ENCODE measurements at regions not wholly inside any gene's neighbourhood (a gene's known extent, or its start where the extent isn't known, plus 50 kb on each side); places are given as distances from the start of the nearest gene placed in this dataset.

GRCh38 chr2:180334514-180334913 lies 327.4 kb upstream of the CWC22 start:
- no peak overlapping the region for H3K27ac ChIP-seq (ENCODE audit: low read length)
- no peaks in the 10 kb centered on the region for H3K27me3 ChIP-seq (ENCODE audit: insufficient read depth, low read depth, low read length)
- H3K79me2 ChIP-seq (replicated peaks; ENCODE audit: insufficient read depth, low read length): no peaks in the 10 kb centered on the region
- no peak overlapping the region for H3K9ac ChIP-seq (ENCODE audit: low read length)
- H3F3A ChIP-seq (ENCODE audit: insufficient read depth, low read length, poor library complexity, severe bottlenecking): no peaks in the 10 kb centered on the region
- no peak for TF ChIP-seq EP300 (conservative IDR thresholded peaks at IDR 0.05; ENCODE audit: poor library complexity, severe bottlenecking)
- no peak for TF ChIP-seq RAD21 (conservative IDR thresholded peaks at IDR 0.05)
- TF ChIP-seq CTCF (IDR thresholded peaks at IDR 0.05; ENCODE audit: poor library complexity, severe bottlenecking): no peak
- no peak for TF ChIP-seq POLR2AphosphoS5 (IDR thresholded peaks at IDR 0.05)
- no peak for TF ChIP-seq MXI1 (conservative IDR thresholded peaks at IDR 0.05; ENCODE audit: poor library complexity, severe bottlenecking)
- TF ChIP-seq, protein P1, sequence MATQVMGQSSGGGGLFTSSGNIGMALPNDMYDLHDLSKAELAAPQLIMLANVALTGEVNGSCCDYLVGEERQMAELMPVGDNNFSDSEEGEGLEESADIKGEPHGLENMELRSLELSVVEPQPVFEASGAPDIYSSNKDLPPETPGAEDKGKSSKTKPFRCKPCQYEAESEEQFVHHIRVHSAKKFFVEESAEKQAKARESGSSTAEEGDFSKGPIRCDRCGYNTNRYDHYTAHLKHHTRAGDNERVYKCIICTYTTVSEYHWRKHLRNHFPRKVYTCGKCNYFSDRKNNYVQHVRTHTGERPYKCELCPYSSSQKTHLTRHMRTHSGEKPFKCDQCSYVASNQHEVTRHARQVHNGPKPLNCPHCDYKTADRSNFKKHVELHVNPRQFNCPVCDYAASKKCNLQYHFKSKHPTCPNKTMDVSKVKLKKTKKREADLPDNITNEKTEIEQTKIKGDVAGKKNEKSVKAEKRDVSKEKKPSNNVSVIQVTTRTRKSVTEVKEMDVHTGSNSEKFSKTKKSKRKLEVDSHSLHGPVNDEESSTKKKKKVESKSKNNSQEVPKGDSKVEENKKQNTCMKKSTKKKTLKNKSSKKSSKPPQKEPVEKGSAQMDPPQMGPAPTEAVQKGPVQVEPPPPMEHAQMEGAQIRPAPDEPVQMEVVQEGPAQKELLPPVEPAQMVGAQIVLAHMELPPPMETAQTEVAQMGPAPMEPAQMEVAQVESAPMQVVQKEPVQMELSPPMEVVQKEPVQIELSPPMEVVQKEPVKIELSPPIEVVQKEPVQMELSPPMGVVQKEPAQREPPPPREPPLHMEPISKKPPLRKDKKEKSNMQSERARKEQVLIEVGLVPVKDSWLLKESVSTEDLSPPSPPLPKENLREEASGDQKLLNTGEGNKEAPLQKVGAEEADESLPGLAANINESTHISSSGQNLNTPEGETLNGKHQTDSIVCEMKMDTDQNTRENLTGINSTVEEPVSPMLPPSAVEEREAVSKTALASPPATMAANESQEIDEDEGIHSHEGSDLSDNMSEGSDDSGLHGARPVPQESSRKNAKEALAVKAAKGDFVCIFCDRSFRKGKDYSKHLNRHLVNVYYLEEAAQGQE (IDR thresholded peaks at IDR 0.05; ENCODE audit: borderline replicate concordance): no peak
- no peak for TF ChIP-seq SMC3 (conservative IDR thresholded peaks at IDR 0.05; ENCODE audit: poor library complexity)
- TF ChIP-seq TAF1 (IDR thresholded peaks at IDR 0.05; ENCODE audit: low read depth): no peak
- TF ChIP-seq EZH2 (IDR thresholded peaks at IDR 0.05; ENCODE audit: borderline replicate concordance, insufficient read depth, low read length, poor library complexity, severe bottlenecking): no peak
- no peak overlapping the region for H2AFZ ChIP-seq (ENCODE audit: low read depth, low read length)
- H3K9me2 ChIP-seq (ENCODE audit: insufficient read depth, low read length): no peaks in the 10 kb centered on the region
- no peak overlapping the region for H3K4me3 ChIP-seq (ENCODE audit: low read length)
- peaks cover 4% of the 10 kb centered on the region for H3K9me3 ChIP-seq (ENCODE audit: low read length)
- no peaks in the 10 kb centered on the region for H3K36me3 ChIP-seq (ENCODE audit: insufficient read depth, low read length)
- H3K4me2 ChIP-seq (ENCODE audit: low read length): no peak overlapping the region
- H4K20me1 ChIP-seq (ENCODE audit: insufficient read depth): no peaks in the 10 kb centered on the region

DNA sequence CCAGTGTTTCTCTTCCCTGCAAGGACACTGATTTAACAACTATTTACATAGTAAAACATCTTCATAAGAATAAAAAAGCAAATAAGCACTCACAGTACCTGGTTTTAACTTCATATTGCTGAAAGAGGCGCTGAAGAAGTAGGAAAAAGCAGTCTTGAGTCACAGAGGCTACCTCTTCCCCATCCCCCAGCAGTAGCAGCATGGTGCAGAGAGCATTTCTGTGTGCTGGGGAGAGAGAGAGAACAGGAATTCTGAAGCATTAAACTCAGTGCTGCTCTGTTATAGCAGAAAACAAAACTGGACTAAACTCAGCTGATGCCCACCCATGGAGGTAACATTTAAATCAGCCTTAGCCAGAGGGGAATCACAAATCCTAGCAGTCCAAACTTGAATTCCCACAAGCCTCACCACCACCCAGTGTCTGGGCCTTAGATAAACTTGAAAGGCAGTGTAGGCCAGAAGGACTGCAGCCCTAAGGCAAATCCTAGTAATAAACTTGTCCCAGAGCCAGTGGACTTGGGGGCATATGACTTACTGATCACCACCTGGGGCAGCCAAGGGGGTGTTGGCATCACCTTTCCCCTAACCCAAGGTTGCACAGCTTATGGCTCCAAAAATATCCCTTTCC lies 321.8 kb upstream of the CWC22 start:
- H2AFZ ChIP-seq (ENCODE audit: low read depth, low read length): no peak overlapping the region
- H3F3A ChIP-seq (ENCODE audit: insufficient read depth, low read length, poor library complexity, severe bottlenecking): no peaks in the 10 kb centered on the region

More for the DNA sequence above, 321.8 kb upstream of the CWC22 start:
- Histone ChIP-seq H3K4me2 (ENCODE audit: low read length) (no peak overlapping the region), H3K9me3 (ENCODE audit: low read length) (no peaks in the 10 kb centered on the region), H3K27ac (ENCODE audit: low read length) (no peak overlapping the region), H4K20me1 (ENCODE audit: insufficient read depth) (no peaks in the 10 kb centered on the region), H3K9ac (ENCODE audit: low read length) (no peak overlapping the region), H3K36me3 (ENCODE audit: insufficient read depth, low read length) (no peaks in the 10 kb centered on the region), H3K27me3 (ENCODE audit: insufficient read depth, low read depth, low read length) (no peaks in the 10 kb centered on the region), H3K79me2 (replicated peaks; ENCODE audit: insufficient read depth, low read length) (no peaks in the 10 kb centered on the region), H3K9me2 (ENCODE audit: insufficient read depth, low read length) (no peaks in the 10 kb centered on the region), H3K4me3 (ENCODE audit: low read length) (no peak overlapping the region)
- TF ChIP-seq EZH2 (IDR thresholded peaks at IDR 0.05; ENCODE audit: borderline replicate concordance, insufficient read depth, low read length, poor library complexity, severe bottlenecking): no peak
- TF ChIP-seq EP300 (conservative IDR thresholded peaks at IDR 0.05; ENCODE audit: poor library complexity, severe bottlenecking): no peak
- TF ChIP-seq CTCF (IDR thresholded peaks at IDR 0.05; ENCODE audit: poor library complexity, severe bottlenecking): no peak
- no peak for TF ChIP-seq POLR2AphosphoS5 (IDR thresholded peaks at IDR 0.05)
- no peak for TF ChIP-seq MXI1 (conservative IDR thresholded peaks at IDR 0.05; ENCODE audit: poor library complexity, severe bottlenecking)
- TF ChIP-seq RAD21 (conservative IDR thresholded peaks at IDR 0.05): no peak
- TF ChIP-seq TAF1 (IDR thresholded peaks at IDR 0.05; ENCODE audit: low read depth): no peak

All from neural cell (in vitro differentiated cells).